CD4-positive, alpha-beta memory T cell (primary cell): ENCODE measurements at regions not wholly inside any gene's neighbourhood (a gene's known extent, or its start where the extent isn't known, plus 50 kb on each side); places are given as distances from the start of the nearest gene placed in this dataset.
A peak's percentile ranks its signal among the peaks of the same experiment; 100 is the strongest.

Experiments
- CTCF ChIA-PET: fragments of 350-600 bp; sonication (Branson Sonifier 250); formaldehyde crosslinking; loops from one replicate; lab custom pipeline; 2021; ENCODE audit warnings: inconsistent platforms; ENCODE audit not compliant: partially characterized antibody; lab: Charles Lee
- POLR2A ChIA-PET: fragments of 350-600 bp; sonication (Branson Sonifier 250); formaldehyde crosslinking; loops from one replicate; lab custom pipeline; 2021; ENCODE audit not compliant: partially characterized antibody; lab: Charles Lee
- DNase-seq, 5 donors: peaks; one replicate each; pipeline versions ENCODE4 v3.0.0 to v3.0.0-alpha.2; 2020 to 2022; ENCODE audit warnings: mixed read lengths in 1 of 5
- H3K27ac ChIP-seq: one replicate; pipeline ENCODE4 v1.7.0; 2013; ENCODE audit warnings: low read depth, low read length
- H3K27me3 ChIP-seq: 2 replicates; pipeline ENCODE4 v1.7.0; 2013; ENCODE audit warnings: mild to moderate bottlenecking, low read length, moderate library complexity; ENCODE audit not compliant: insufficient read depth
- H3K36me3 ChIP-seq: 2 replicates; pipeline ENCODE4 v1.7.0; 2013; ENCODE audit warnings: mild to moderate bottlenecking, low read length, moderate library complexity; ENCODE audit not compliant: insufficient read depth
- H3K4me1 ChIP-seq: 2 replicates; pipeline ENCODE4 v1.7.0; 2013; ENCODE audit warnings: mild to moderate bottlenecking, low read length, moderate library complexity; ENCODE audit not compliant: insufficient read depth
- H3K4me3 ChIP-seq, 2 donors: one replicate each; pipeline ENCODE4 v1.7.0; 2013; ENCODE audit warnings: low read length in 2 of 2, mild to moderate bottlenecking in 1 of 2
- H3K9me3 ChIP-seq, 2 donors: one replicate each; pipeline ENCODE4 v1.7.0; 2013; ENCODE audit warnings: low read length in 2 of 2, control low read depth in 1 of 2; ENCODE audit not compliant: control insufficient read depth in 1 of 2
- H3K27ac Mint-ChIP-seq, 7 donors: one replicate each; pipeline ENCODE4 v1.8.0; 2020 to 2021; ENCODE audit warnings: mixed read lengths in 7 of 7, mild to moderate bottlenecking in 6 of 7, inconsistent platforms in 3 of 7, moderate library complexity in 3 of 7
- H3K27me3 Mint-ChIP-seq, 2 donors: one replicate each; pipeline ENCODE4 v1.8.0; 2020 to 2021; ENCODE audit warnings: mixed read lengths in 2 of 2
- H3K36me3 Mint-ChIP-seq, 2 donors: one replicate each; pipeline ENCODE4 v1.8.0; 2020 to 2021; ENCODE audit warnings: mixed read lengths in 2 of 2, inconsistent platforms in 1 of 2, mild to moderate bottlenecking in 1 of 2
- H3K4me1 Mint-ChIP-seq, 4 donors: one replicate each; pipeline ENCODE4 v1.8.0; 2020 to 2021; ENCODE audit warnings: mixed read lengths in 4 of 4, mild to moderate bottlenecking in 1 of 4
- H3K4me3 Mint-ChIP-seq, 8 donors: one replicate each; pipeline ENCODE4 v1.8.0; 2020 to 2021; ENCODE audit warnings: mixed read lengths in 8 of 8, mild to moderate bottlenecking in 7 of 8, moderate library complexity in 6 of 8, inconsistent platforms in 3 of 8
- H3K9me3 Mint-ChIP-seq, 8 donors: one replicate each; pipeline ENCODE4 v1.8.0; 2020 to 2021; ENCODE audit warnings: mixed read lengths in 8 of 8, mild to moderate bottlenecking in 5 of 8, inconsistent platforms in 3 of 8, moderate library complexity in 1 of 8
- intact Hi-C: fragments of 100-400 bp; cut with micrococcal nuclease; formaldehyde crosslinking; loops from one replicate; pipeline ENCODE4 v1.15.1; 2023

DNA sequence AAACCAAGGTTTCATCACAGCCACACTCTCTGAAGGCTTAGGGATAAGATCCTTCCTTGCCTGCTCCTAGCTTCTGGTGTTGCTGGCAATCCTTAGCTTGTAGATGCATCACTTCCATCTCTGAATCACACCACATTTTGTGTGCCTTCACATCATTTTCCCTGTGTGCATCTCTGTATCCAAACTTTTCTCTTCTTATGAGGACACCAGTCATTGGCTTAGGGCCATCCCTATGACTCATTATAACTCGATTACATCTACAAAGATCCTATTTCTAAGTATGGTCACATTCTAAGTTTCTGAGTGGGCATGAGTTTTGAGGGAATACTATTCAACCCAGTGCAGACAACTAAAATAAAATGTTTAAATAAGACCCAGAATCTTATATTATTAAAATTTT is 121.7 kb downstream of the C7orf25 start:
- intact Hi-C loops = no loop called here
- CTCF ChIA-PET = no interaction called here
- no peak overlapping the region for H3K27ac ChIP-seq

DNA sequence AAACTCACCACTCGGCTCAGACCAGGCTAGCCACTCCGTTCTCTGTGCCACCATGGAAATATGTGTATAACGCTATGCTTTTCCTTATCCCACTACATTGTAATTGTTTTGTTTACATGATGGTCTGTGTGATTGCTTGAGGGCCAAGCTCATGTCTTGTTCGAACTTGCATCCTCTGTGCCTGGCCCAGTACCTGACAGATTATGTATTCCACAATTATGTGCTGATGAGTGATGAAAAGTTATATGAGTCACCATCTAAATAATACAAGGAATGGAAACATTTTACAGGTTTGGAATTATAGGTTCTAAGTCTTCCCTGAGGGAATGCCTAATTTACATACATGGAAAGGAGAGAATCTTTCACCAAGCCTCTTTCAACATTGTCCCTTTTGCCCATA is 137.4 kb downstream of the C7orf25 start:
- POLR2A ChIA-PET = no interaction called here
- H3K36me3 ChIP-seq = no peaks in the 10 kb centered on the region
- Mint-ChIP-seq H3K27ac (no peak overlapping the region), H3K4me3 (no peak overlapping the region), H3K27me3 (peaks cover 3% of the 10 kb centered on the region in 2 donors), H3K36me3 (no peaks in the 10 kb centered on the region), H3K9me3 (peaks cover 0 to 15% (median 9%) of the 10 kb centered on the region in 8 donors), H3K4me1 (no peaks in the 10 kb centered on the region)
- intact Hi-C loops = no loop called here
- no peak for DNase-seq
- H3K4me3 ChIP-seq = no peak overlapping the region
- CTCF ChIA-PET = no interaction called here
- no peaks in the 10 kb centered on the region for H3K9me3 ChIP-seq
- no peak overlapping the region for H3K27ac ChIP-seq
- no peaks in the 10 kb centered on the region for H3K4me1 ChIP-seq
- H3K27me3 ChIP-seq = no peaks in the 10 kb centered on the region

More for the DNA sequence above, 121.7 kb downstream of the C7orf25 start:
- Mint-ChIP-seq H3K4me3 (no peak overlapping the region), H3K27ac (no peak overlapping the region), H3K9me3 (peaks cover 0 to 6% (median 2%) of the 10 kb centered on the region in 8 donors), H3K27me3 (peaks cover 3 to 7% of the 10 kb centered on the region in 2 donors), H3K4me1 (no peaks in the 10 kb centered on the region), H3K36me3 (no peaks in the 10 kb centered on the region)
- Histone ChIP-seq H3K4me1 (no peaks in the 10 kb centered on the region), H3K9me3 (no peaks in the 10 kb centered on the region), H3K4me3 (no peak overlapping the region), H3K36me3 (no peaks in the 10 kb centered on the region), H3K27me3 (no peaks in the 10 kb centered on the region)
- POLR2A ChIA-PET = no interaction called here
- DNase-seq = no peak

DNA sequence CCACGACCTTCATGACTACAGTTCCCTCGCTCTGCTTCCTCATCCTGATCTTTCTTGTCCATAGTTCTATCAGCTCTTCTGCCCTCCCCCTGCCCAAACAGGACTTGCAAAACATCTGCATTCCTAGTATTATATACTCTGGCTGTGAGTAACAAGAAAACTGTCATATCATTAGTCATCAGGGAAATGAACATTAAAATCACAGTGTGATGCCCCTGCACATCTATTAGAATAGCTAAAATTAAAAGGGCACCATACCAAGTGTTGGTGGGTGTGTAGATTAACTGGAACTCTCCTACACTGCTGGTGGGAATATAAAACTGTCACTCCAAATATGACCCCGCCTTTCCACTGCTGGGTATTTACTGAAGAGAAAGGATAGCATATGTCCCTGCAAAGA is 141.8 kb downstream of the C7orf25 start:
- ChIA-PET POLR2A (no interaction called here), CTCF (interaction anchor here (1.5 kb wide), 1 partner anchor 25 kb away, joined by 3 read pairs; no protein-coding TSS in a partner anchor)
- Histone ChIP-seq H3K4me3 (no peak overlapping the region), H3K27ac (no peak overlapping the region), H3K9me3 (no peaks in the 10 kb centered on the region), H3K27me3 (no peaks in the 10 kb centered on the region), H3K4me1 (no peaks in the 10 kb centered on the region), H3K36me3 (no peaks in the 10 kb centered on the region)
- no peak for DNase-seq
- Mint-ChIP-seq H3K27ac (no peak overlapping the region), H3K9me3 (no peaks in the 10 kb centered on the region), H3K4me1 (no peaks in the 10 kb centered on the region), H3K36me3 (no peaks in the 10 kb centered on the region), H3K4me3 (no peak overlapping the region), H3K27me3 (peaks cover 0 to 3% of the 10 kb centered on the region in 2 donors)
- intact Hi-C loops = no loop called here

DNA sequence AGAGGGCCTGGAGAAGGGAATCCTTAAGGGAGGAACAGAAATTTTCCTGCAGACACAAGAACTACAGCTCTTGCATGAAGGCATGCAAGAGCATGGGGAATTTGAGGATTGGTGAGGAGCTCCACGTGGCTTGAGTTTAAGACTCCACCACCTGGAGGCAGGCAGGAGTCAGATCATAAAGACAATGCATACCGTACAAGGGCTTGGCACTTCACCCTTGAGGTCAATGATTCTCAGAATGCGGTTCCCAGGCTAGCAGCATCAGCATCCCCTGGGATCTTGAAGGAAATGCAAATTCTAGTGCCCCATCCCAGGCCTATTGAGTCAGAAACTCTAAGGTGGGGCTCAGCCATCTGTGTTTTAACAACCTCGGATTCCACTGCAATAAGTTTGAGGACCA is 143.8 kb downstream of the C7orf25 start:
- H3K27me3 Mint-ChIP-seq = peaks cover 0 to 8% of the 10 kb centered on the region in 2 donors
- H3K4me3 Mint-ChIP-seq = no peak overlapping the region
- ChIA-PET POLR2A (no interaction called here), CTCF (no interaction called here)
- Histone ChIP-seq H3K36me3 (no peaks in the 10 kb centered on the region), H3K4me1 (no peaks in the 10 kb centered on the region), H3K27ac (no peak overlapping the region), H3K4me3 (no peak overlapping the region), H3K27me3 (no peaks in the 10 kb centered on the region), H3K9me3 (no peaks in the 10 kb centered on the region)
- H3K9me3 Mint-ChIP-seq = peaks cover 0 to 3% (median 0%) of the 10 kb centered on the region in 8 donors
- DNase-seq = no peak
- intact Hi-C loops = no loop called here
- no peaks in the 10 kb centered on the region for H3K36me3 Mint-ChIP-seq
- H3K27ac Mint-ChIP-seq = no peak overlapping the region
- H3K4me1 Mint-ChIP-seq = no peaks in the 10 kb centered on the region

DNA sequence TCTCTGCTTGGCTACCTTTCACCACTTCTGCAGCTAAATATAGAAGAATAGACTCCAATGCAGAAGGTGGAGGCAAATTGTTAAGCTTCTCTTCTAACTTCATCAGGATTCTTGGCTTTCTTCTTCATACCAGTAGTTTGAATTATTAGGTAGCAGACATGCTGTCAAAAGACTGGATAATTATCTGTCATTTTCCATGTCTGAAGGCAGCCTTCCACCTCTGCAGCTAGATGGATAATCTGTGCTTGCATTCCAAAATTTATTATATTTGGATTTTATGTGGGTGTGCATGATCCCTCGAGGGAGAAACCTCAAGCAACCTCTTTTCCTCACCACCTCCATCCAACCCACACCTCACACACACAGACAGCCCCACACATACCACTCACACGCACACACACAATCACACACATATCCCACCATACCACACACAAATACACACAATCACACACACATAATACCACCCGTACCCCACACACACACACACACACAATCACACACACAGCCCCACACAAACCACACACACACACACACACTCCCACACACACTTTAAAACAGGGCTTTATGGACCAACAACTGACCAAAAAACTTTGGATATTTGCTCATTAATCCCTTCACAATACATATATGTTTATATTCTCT is 145.0 kb downstream of the C7orf25 start:
- H3K9me3 Mint-ChIP-seq = peaks cover 0 to 6% (median 0%) of the 10 kb centered on the region in 8 donors
- H3K27me3 Mint-ChIP-seq = peaks cover 3 to 8% of the 10 kb centered on the region in 2 donors
- no peaks in the 10 kb centered on the region for H3K36me3 Mint-ChIP-seq
- Histone ChIP-seq H3K27ac (no peak overlapping the region), H3K4me3 (no peak overlapping the region), H3K4me1 (no peaks in the 10 kb centered on the region), H3K36me3 (no peaks in the 10 kb centered on the region), H3K9me3 (no peaks in the 10 kb centered on the region), H3K27me3 (no peaks in the 10 kb centered on the region)
- ChIA-PET CTCF (no interaction called here), POLR2A (no interaction called here)
- no peak overlapping the region for H3K4me3 Mint-ChIP-seq
- intact Hi-C loops = no loop called here
- peak overlapping the region in 1 of 7 donors; percentile 11 for H3K27ac Mint-ChIP-seq
- DNase-seq = no peak
- no peaks in the 10 kb centered on the region for H3K4me1 Mint-ChIP-seq

DNA sequence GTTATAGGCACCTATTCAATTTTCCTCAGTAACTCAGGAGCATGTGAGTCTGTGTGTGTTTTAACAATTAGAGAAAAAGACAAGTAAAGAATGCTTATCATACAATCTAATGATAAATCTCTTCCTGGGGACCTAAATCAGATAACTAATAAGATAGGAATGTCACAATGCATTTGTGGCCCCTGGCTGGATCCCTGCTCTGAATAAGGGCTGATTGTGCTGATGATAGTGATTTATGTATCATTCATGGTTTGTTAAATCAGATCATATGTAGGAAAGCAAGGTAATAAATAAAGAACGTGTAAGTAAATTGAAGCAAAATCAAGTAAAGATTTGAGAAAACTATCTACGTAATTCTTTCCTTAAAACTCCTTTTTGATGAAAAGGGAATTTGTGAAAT is 145.9 kb downstream of the C7orf25 start:
- H3K4me3 Mint-ChIP-seq = no peak overlapping the region
- H3K27ac Mint-ChIP-seq = peak overlapping the region in 1 of 7 donors; percentile 58
- no peaks in the 10 kb centered on the region for H3K9me3 ChIP-seq
- ChIA-PET CTCF (no interaction called here), POLR2A (no interaction called here)
- no peak for DNase-seq
- H3K36me3 Mint-ChIP-seq = no peaks in the 10 kb centered on the region
- H3K27me3 Mint-ChIP-seq = peaks cover 3 to 10% of the 10 kb centered on the region in 2 donors
- H3K36me3 ChIP-seq = no peaks in the 10 kb centered on the region
- intact Hi-C loops = no loop called here
- H3K4me3 ChIP-seq = no peak overlapping the region
- no peaks in the 10 kb centered on the region for H3K4me1 ChIP-seq
- H3K27ac ChIP-seq = no peak overlapping the region
- peaks cover 0 to 6% (median 0%) of the 10 kb centered on the region in 8 donors for H3K9me3 Mint-ChIP-seq
- H3K27me3 ChIP-seq = no peaks in the 10 kb centered on the region
- H3K4me1 Mint-ChIP-seq = no peaks in the 10 kb centered on the region

DNA sequence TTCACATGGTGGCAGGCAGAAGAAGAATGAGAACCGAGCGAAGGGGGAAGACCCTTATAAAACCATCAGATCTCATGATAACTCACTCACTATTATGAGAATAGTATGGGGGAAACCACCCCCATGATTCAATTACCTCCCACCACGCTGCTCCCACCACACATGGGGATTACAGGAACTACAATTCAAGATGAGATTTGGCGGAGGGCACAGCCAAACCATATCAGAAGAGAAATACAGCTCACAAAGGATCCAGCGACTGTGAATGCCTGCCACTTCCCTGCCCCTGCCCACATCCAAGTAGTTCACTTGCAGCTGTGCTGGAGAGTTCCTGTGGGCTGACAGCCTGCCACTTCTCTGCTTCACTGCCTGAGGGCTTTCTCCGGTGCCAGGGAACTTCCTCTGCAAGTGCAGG is 148.7 kb downstream of the C7orf25 start:
- Histone ChIP-seq H3K4me3 (no peak overlapping the region), H3K9me3 (no peaks in the 10 kb centered on the region), H3K36me3 (no peaks in the 10 kb centered on the region), H3K27me3 (no peaks in the 10 kb centered on the region), H3K4me1 (no peaks in the 10 kb centered on the region), H3K27ac (no peak overlapping the region)
- no peak for DNase-seq
- ChIA-PET POLR2A (no interaction called here), CTCF (no interaction called here)
- Mint-ChIP-seq H3K27me3 (peaks cover 4 to 8% of the 10 kb centered on the region in 2 donors), H3K4me1 (no peaks in the 10 kb centered on the region), H3K9me3 (peaks cover 0 to 6% (median 2%) of the 10 kb centered on the region in 8 donors), H3K36me3 (no peaks in the 10 kb centered on the region), H3K27ac (no peak overlapping the region), H3K4me3 (no peak overlapping the region)
- intact Hi-C loops = no loop called here
